Naive B cell (primary cell): ENCODE measurements at regions not wholly inside any gene's neighbourhood (a gene's known extent, or its start where the extent isn't known, plus 50 kb on each side); places are given as distances from the start of the nearest gene placed in this dataset.
A peak's percentile ranks its signal among the peaks of the same experiment; 100 is the strongest.

Experiments
- ATAC-seq, 2 donors: fragments of 150-1000 bp; cut with Tn5 transposase; 2 replicates each; pipeline ENCODE4 v1.10.0; 2021; ENCODE audit warnings: low read depth in 2 of 2, mild to moderate bottlenecking in 2 of 2, moderate library complexity in 2 of 2
- DNase-seq: peaks from one replicate; pipeline ENCODE4 v3.0.0; 2022
- H3K27ac Mint-ChIP-seq, 6 donors: one replicate each; pipeline ENCODE4 v1.8.0; 2020 to 2022; ENCODE audit warnings: mild to moderate bottlenecking in 6 of 6, mixed read lengths in 6 of 6, moderate library complexity in 5 of 6, inconsistent platforms in 2 of 6
- H3K27me3 Mint-ChIP-seq, 3 donors: one replicate each; pipeline ENCODE4 v1.8.0; 2021 to 2022; ENCODE audit warnings: mixed read lengths in 3 of 3, mild to moderate bottlenecking in 1 of 3
- H3K36me3 Mint-ChIP-seq, 2 donors: one replicate each; pipeline ENCODE4 v1.8.0; 2020 to 2022; ENCODE audit warnings: mixed read lengths in 2 of 2, inconsistent platforms in 1 of 2, mild to moderate bottlenecking in 1 of 2
- H3K4me1 Mint-ChIP-seq, 3 donors: one replicate each; pipeline ENCODE4 v1.8.0; 2020 to 2022; ENCODE audit warnings: mixed read lengths in 3 of 3, inconsistent platforms in 1 of 3, mild to moderate bottlenecking in 1 of 3, moderate library complexity in 1 of 3
- H3K4me3 Mint-ChIP-seq, 8 donors: one replicate each; pipeline ENCODE4 v1.8.0; 2020 to 2022; ENCODE audit warnings: mild to moderate bottlenecking in 8 of 8, mixed read lengths in 8 of 8, moderate library complexity in 8 of 8, inconsistent platforms in 2 of 8
- H3K9me3 Mint-ChIP-seq, 7 donors: one replicate each; pipeline ENCODE4 v1.8.0; 2020 to 2022; ENCODE audit warnings: mixed read lengths in 7 of 7, mild to moderate bottlenecking in 5 of 7, inconsistent platforms in 2 of 7, moderate library complexity in 1 of 7

- Mint-ChIP-seq H3K4me3 (no peak overlapping the region), H3K27ac (peak overlapping the region in 1 of 6 donors; percentile 58), H3K4me1 (no peaks in the 10 kb centered on the region), H3K36me3 (no peaks in the 10 kb centered on the region), H3K9me3 (no peaks in the 10 kb centered on the region), H3K27me3 (no peaks in the 10 kb centered on the region)
- DNase-seq = no peak
- no peak for ATAC-seq
These were observed 206.4 kb upstream of the CITED2 start for GRCh38 chr6:139580592-139581484.

- H3K4me1 Mint-ChIP-seq = no peaks in the 10 kb centered on the region
- no peak for DNase-seq
- ATAC-seq = no peak
- no peak overlapping the region for H3K27ac Mint-ChIP-seq
- H3K36me3 Mint-ChIP-seq = peaks cover 0 to 8% of the 10 kb centered on the region in 2 donors
- no peak overlapping the region for H3K4me3 Mint-ChIP-seq
- peaks cover 0 to 5% (median 0%) of the 10 kb centered on the region in 7 donors for H3K9me3 Mint-ChIP-seq
- no peaks in the 10 kb centered on the region for H3K27me3 Mint-ChIP-seq
These were observed 203.5 kb upstream of the CITED2 start for GRCh38 chr6:139577763-139578604.

GRCh38 chr6:139577124-139577762 is 202.8 kb upstream of the CITED2 start:
- no peak for DNase-seq
- Mint-ChIP-seq H3K27ac (no peak overlapping the region), H3K4me1 (no peaks in the 10 kb centered on the region)

GRCh38 chr6:139572001-139572400 is 197.6 kb upstream of the CITED2 start:
- Mint-ChIP-seq H3K36me3 (peaks cover 0 to 8% of the 10 kb centered on the region in 2 donors), H3K4me3 (no peak overlapping the region), H3K27ac (peak overlapping the region in 1 of 6 donors; percentile 12), H3K9me3 (peaks cover 0 to 5% (median under 1%) of the 10 kb centered on the region in 7 donors), H3K4me1 (no peaks in the 10 kb centered on the region), H3K27me3 (no peaks in the 10 kb centered on the region)
- DNase-seq = no peak
- ATAC-seq = no peak

More at GRCh38 chr6:139577124-139577762, 202.8 kb upstream of the CITED2 start:
- Mint-ChIP-seq H3K4me3 (no peak overlapping the region), H3K36me3 (peaks cover 0 to 8% of the 10 kb centered on the region in 2 donors), H3K27me3 (no peaks in the 10 kb centered on the region), H3K9me3 (peaks cover 0 to 5% (median 0%) of the 10 kb centered on the region in 7 donors)
- ATAC-seq = no peak

GRCh38 chr6:139570166-139570565 is 195.7 kb upstream of the CITED2 start:
- DNase-seq (no peak), ATAC-seq (no peak)
- H3K9me3 Mint-ChIP-seq = peaks cover 0 to 5% (median 3%) of the 10 kb centered on the region in 7 donors
- no peaks in the 10 kb centered on the region for H3K4me1 Mint-ChIP-seq
- H3K27me3 Mint-ChIP-seq = no peaks in the 10 kb centered on the region
- no peak overlapping the region for H3K27ac Mint-ChIP-seq
- H3K36me3 Mint-ChIP-seq = peaks cover 0 to 8% of the 10 kb centered on the region in 2 donors
- H3K4me3 Mint-ChIP-seq = no peak overlapping the region

- DNase-seq (no peak), ATAC-seq (no peak)
- Mint-ChIP-seq H3K27ac (no peak overlapping the region), H3K36me3 (peaks cover 0 to 8% of the 10 kb centered on the region in 2 donors), H3K4me3 (no peak overlapping the region), H3K27me3 (no peaks in the 10 kb centered on the region), H3K9me3 (peaks cover 0 to 5% (median 3%) of the 10 kb centered on the region in 7 donors), H3K4me1 (no peaks in the 10 kb centered on the region)
These were observed 195.1 kb upstream of the CITED2 start for GRCh38 chr6:139569566-139569965.

- H3K9me3 Mint-ChIP-seq = peaks cover 0 to 4% (median 2%) of the 10 kb centered on the region in 7 donors
- no peak overlapping the region for H3K4me3 Mint-ChIP-seq
- no peak for ATAC-seq
- DNase-seq = no peak
- no peaks in the 10 kb centered on the region for H3K4me1 Mint-ChIP-seq
- no peaks in the 10 kb centered on the region for H3K27me3 Mint-ChIP-seq
- peaks cover 0 to 5% of the 10 kb centered on the region in 2 donors for H3K36me3 Mint-ChIP-seq
- no peak overlapping the region for H3K27ac Mint-ChIP-seq
These were observed 194.6 kb upstream of the CITED2 start for GRCh38 chr6:139568956-139569538.

GRCh38 chr6:139568151-139568955 is 193.9 kb upstream of the CITED2 start:
- ATAC-seq = no peak
- Mint-ChIP-seq H3K27ac (no peak overlapping the region), H3K4me3 (no peak overlapping the region), H3K4me1 (no peaks in the 10 kb centered on the region), H3K9me3 (peaks cover 0 to 3% (median 0%) of the 10 kb centered on the region in 7 donors), H3K36me3 (no peaks in the 10 kb centered on the region), H3K27me3 (no peaks in the 10 kb centered on the region)
- DNase-seq = no peak

GRCh38 chr6:139567095-139567494 is 192.6 kb upstream of the CITED2 start:
- peaks cover 0 to 3% (median 0%) of the 10 kb centered on the region in 7 donors for H3K9me3 Mint-ChIP-seq
- no peak overlapping the region for H3K27ac Mint-ChIP-seq
- no peak for ATAC-seq
- no peaks in the 10 kb centered on the region for H3K27me3 Mint-ChIP-seq
- no peaks in the 10 kb centered on the region for H3K4me1 Mint-ChIP-seq
- H3K4me3 Mint-ChIP-seq = no peak overlapping the region
- H3K36me3 Mint-ChIP-seq = no peaks in the 10 kb centered on the region
- DNase-seq = no peak

GRCh38 chr6:139565591-139565990 is 191.1 kb upstream of the CITED2 start:
- H3K4me3 Mint-ChIP-seq = no peak overlapping the region
- H3K4me1 Mint-ChIP-seq = no peaks in the 10 kb centered on the region
- no peaks in the 10 kb centered on the region for H3K36me3 Mint-ChIP-seq
- peaks cover 0 to 5% (median 1%) of the 10 kb centered on the region in 7 donors for H3K9me3 Mint-ChIP-seq
- no peaks in the 10 kb centered on the region for H3K27me3 Mint-ChIP-seq
- no peak overlapping the region for H3K27ac Mint-ChIP-seq
- DNase-seq (no peak), ATAC-seq (no peak)

- Mint-ChIP-seq H3K27ac (no peak overlapping the region), H3K4me3 (no peak overlapping the region), H3K4me1 (no peaks in the 10 kb centered on the region), H3K36me3 (no peaks in the 10 kb centered on the region), H3K27me3 (no peaks in the 10 kb centered on the region), H3K9me3 (peaks cover 0 to 3% (median 0%) of the 10 kb centered on the region in 7 donors)
- ATAC-seq = no peak
- no peak for DNase-seq
These were observed 183.1 kb upstream of the CITED2 start for GRCh38 chr6:139557547-139557946.

GRCh38 chr6:139556532-139556931 is 182.1 kb upstream of the CITED2 start:
- DNase-seq (no peak), ATAC-seq (no peak)
- Mint-ChIP-seq H3K36me3 (no peaks in the 10 kb centered on the region), H3K9me3 (peaks cover 0 to 3% (median 0%) of the 10 kb centered on the region in 7 donors), H3K4me1 (no peaks in the 10 kb centered on the region), H3K4me3 (no peak overlapping the region), H3K27me3 (no peaks in the 10 kb centered on the region), H3K27ac (no peak overlapping the region)
